SU-DHL-6 (cell line): ENCODE measurements at regions not wholly inside any gene's neighbourhood (a gene's known extent, or its start where the extent isn't known, plus 50 kb on each side); places are given as distances from the start of the nearest gene placed in this dataset.

Experiments
- H2AFZ ChIP-seq: fragments of 200-600 bp; sonication (generic); 2 replicates; pipeline ENCODE4 v1.6.1; 2014; ENCODE audit warnings: low read depth, mild to moderate bottlenecking, moderate library complexity, mixed read lengths, antibody characterized with exemption, low read length; ENCODE audit not compliant: severe bottlenecking
- H3F3A ChIP-seq: fragments of 200-600 bp; shearing (Covaris generic); 2 replicates; pipeline ENCODE4 v1.6.0; 2016; ENCODE audit warnings: antibody characterized with exemption, mild to moderate bottlenecking; ENCODE audit not compliant: insufficient read depth
- H3K27ac ChIP-seq: fragments of 200-600 bp; sonication (generic); 2 replicates; pipeline ENCODE4 v1.5.1; 2016; ENCODE audit warnings: low read depth, mild to moderate bottlenecking, low read length, moderate library complexity, mixed read lengths
- H3K27me3 ChIP-seq: fragments of 200-600 bp; sonication (generic), shearing (Covaris generic); 2 replicates; pipeline ENCODE4 v1.6.0; 2014; ENCODE audit warnings: mild to moderate bottlenecking, low read length
- H3K36me3 ChIP-seq: fragments of 200-600 bp; sonication (generic); 2 replicates; pipeline ENCODE4 v1.6.1; 2014; ENCODE audit warnings: mild to moderate bottlenecking, low read length, mixed read lengths
- H3K4me2 ChIP-seq: fragments of 300-600, 200-600 bp; shearing (Covaris generic), sonication (generic); 2 replicates; pipeline ENCODE4 v1.6.0; 2014; ENCODE audit warnings: low read length, low read depth, mild to moderate bottlenecking; ENCODE audit not compliant: poor library complexity, severe bottlenecking
- H3K4me3 ChIP-seq: fragments of 200-600 bp; sonication (generic); 2 replicates; pipeline ENCODE4 v1.5.1; 2014; ENCODE audit warnings: antibody characterized with exemption, low read length, mild to moderate bottlenecking, mixed read lengths; ENCODE audit not compliant: insufficient read depth, poor library complexity, severe bottlenecking
- H3K79me2 ChIP-seq: fragments of 200-600 bp; sonication (generic); 2 replicates; pipeline ENCODE4 v1.6.1; 2014; ENCODE audit warnings: mild to moderate bottlenecking, low read length, moderate library complexity; ENCODE audit not compliant: insufficient read depth
- H3K9ac ChIP-seq: fragments of 200-600 bp; sonication (generic); 2 replicates; pipeline ENCODE4 v1.7.0; 2014; ENCODE audit warnings: mild to moderate bottlenecking, low read length
- H3K9me2 ChIP-seq: fragments of 200-600 bp; sonication (generic); replicated peaks from 2 replicates; pipeline ENCODE4 v1.6.1; 2014; ENCODE audit warnings: low read length; ENCODE audit not compliant: insufficient read depth
- H3K9me3 ChIP-seq: fragments of 200-600 bp; sonication (generic); 2 replicates; pipeline ENCODE4 v1.6.1; 2014; ENCODE audit warnings: low read length, mixed read lengths; ENCODE audit not compliant: insufficient read depth
- H4K20me1 ChIP-seq: fragments of 200-600 bp; sonication (generic); 2 replicates; pipeline ENCODE4 v1.6.1; 2014; ENCODE audit warnings: low read depth, mild to moderate bottlenecking, antibody characterized with exemption, low read length, moderate library complexity, mixed read lengths
- CTCF ChIP-seq: fragments of 200-600 bp; sonication (generic); IDR thresholded peaks from one replicate; pipeline ENCODE4 v1.5.1; 2017; ENCODE audit warnings: antibody characterized with exemption, mild to moderate bottlenecking, low read length, moderate library complexity; ENCODE audit not compliant: insufficient read depth, poor library complexity, severe bottlenecking
- EZH2phosphoT487 ChIP-seq: fragments of 200-600 bp; sonication (generic), shearing (Covaris generic); conservative IDR thresholded peaks from 2 replicates; pipeline ENCODE4 v1.6.1; 2018; ENCODE audit warnings: mild to moderate bottlenecking, antibody characterized with exemption, low read length, moderate library complexity, mixed read lengths

- H3K36me3 ChIP-seq, result no peaks in the 10 kb centered on the region
- H3K27ac ChIP-seq, result no peak overlapping the region
- no peak overlapping the region for H2AFZ ChIP-seq
- TF ChIP-seq CTCF, result no peak
- TF ChIP-seq EZH2phosphoT487, result no peak
- no peak overlapping the region for H3K4me2 ChIP-seq
- H3K9me2 ChIP-seq, result no peaks in the 10 kb centered on the region
- no peaks in the 10 kb centered on the region for H3K79me2 ChIP-seq
- H4K20me1 ChIP-seq, result no peaks in the 10 kb centered on the region
- H3F3A ChIP-seq, result no peaks in the 10 kb centered on the region
- H3K9ac ChIP-seq, result no peak overlapping the region
- H3K4me3 ChIP-seq, result no peak overlapping the region
- no peaks in the 10 kb centered on the region for H3K9me3 ChIP-seq
- no peaks in the 10 kb centered on the region for H3K27me3 ChIP-seq
Observed at GRCh38 chr11:127219704-127220103, 219.1 kb upstream of the KIRREL3 start.

GRCh38 chr11:127218275-127218608 is 217.7 kb upstream of the KIRREL3 start:
- Histone ChIP-seq H3K27ac (no peak overlapping the region), H3K36me3 (no peaks in the 10 kb centered on the region), H3K27me3 (no peaks in the 10 kb centered on the region), H3K4me3 (no peak overlapping the region), H4K20me1 (no peaks in the 10 kb centered on the region), H3K4me2 (no peak overlapping the region), H3K79me2 (no peaks in the 10 kb centered on the region), H3K9ac (no peak overlapping the region), H3K9me3 (no peaks in the 10 kb centered on the region), H3K9me2 (no peaks in the 10 kb centered on the region), H3F3A (no peaks in the 10 kb centered on the region), H2AFZ (no peak overlapping the region)
- TF ChIP-seq CTCF, result no peak
- no peak for TF ChIP-seq EZH2phosphoT487

- Histone ChIP-seq H3K36me3 (no peaks in the 10 kb centered on the region), H3K9me2 (no peaks in the 10 kb centered on the region), H4K20me1 (no peaks in the 10 kb centered on the region), H2AFZ (no peak overlapping the region), H3K4me3 (no peak overlapping the region), H3F3A (no peaks in the 10 kb centered on the region), H3K27me3 (no peaks in the 10 kb centered on the region), H3K9me3 (no peaks in the 10 kb centered on the region), H3K4me2 (no peak overlapping the region), H3K79me2 (no peaks in the 10 kb centered on the region), H3K9ac (no peak overlapping the region), H3K27ac (no peak overlapping the region)
- TF ChIP-seq CTCF, result no peak
Observed at GRCh38 chr11:127217452-127218274, 217.1 kb upstream of the KIRREL3 start.
